Nephron (organoid): ENCODE measurements at regions not wholly inside any gene's neighbourhood (a gene's known extent, or its start where the extent isn't known, plus 50 kb on each side); places are given as distances from the start of the nearest gene placed in this dataset.

Source experiments
- H3K27ac Mint-ChIP-seq, 3 experiments: 2 replicates each; pipeline ENCODE4 v1.8.0; 2020; ENCODE audit warnings: mixed read lengths in 3 of 3, mild to moderate bottlenecking in 2 of 3, moderate library complexity in 1 of 3
- H3K27me3 Mint-ChIP-seq: 2 replicates; pipeline ENCODE4 v1.8.0; 2021; ENCODE audit warnings: low read depth, mild to moderate bottlenecking, moderate library complexity, mixed read lengths
- H3K36me3 Mint-ChIP-seq: 2 replicates; pipeline ENCODE4 v1.8.0; 2020; ENCODE audit warnings: low read depth, mixed read lengths
- H3K4me1 Mint-ChIP-seq: 2 replicates; pipeline ENCODE4 v1.8.0; 2020; ENCODE audit warnings: mixed read lengths
- H3K4me3 Mint-ChIP-seq, 3 experiments: 2 replicates each; pipeline ENCODE4 v1.8.0; 2020; ENCODE audit warnings: mild to moderate bottlenecking in 3 of 3, mixed read lengths in 3 of 3, moderate library complexity in 2 of 3
- H3K9me3 Mint-ChIP-seq: 2 replicates; pipeline ENCODE4 v1.8.0; 2020; ENCODE audit warnings: mixed read lengths
- CTCF ChIP-seq, 3 experiments: fragments of 200-600 bp; sonication (generic); IDR thresholded peaks; one replicate each; pipeline ENCODE4 v1.5.0; 2021; ENCODE audit warnings: antibody characterized with exemption in 3 of 3; ENCODE audit not compliant: unreplicated experiment in 3 of 3

GRCh38 chr15:70354346-70354905 lies 256.7 kb upstream of the TLE3 start:
- no peak overlapping the region for H3K4me3 Mint-ChIP-seq
- no peak overlapping the region for H3K27ac Mint-ChIP-seq
- H3K27me3 Mint-ChIP-seq, result peaks cover 71% of the 10 kb centered on the region
- H3K4me1 Mint-ChIP-seq, result peaks cover 20% of the 10 kb centered on the region
- no peak for TF ChIP-seq CTCF (IDR thresholded peaks at IDR 0.05; ENCODE audit: unreplicated experiment in 3 of 3)
- no peaks in the 10 kb centered on the region for H3K36me3 Mint-ChIP-seq
- no peaks in the 10 kb centered on the region for H3K9me3 Mint-ChIP-seq

- H3K4me3 Mint-ChIP-seq, result no peak overlapping the region
- no peaks in the 10 kb centered on the region for H3K9me3 Mint-ChIP-seq
- no peak for TF ChIP-seq CTCF (IDR thresholded peaks at IDR 0.05; ENCODE audit: unreplicated experiment in 3 of 3)
- no peak overlapping the region for H3K27ac Mint-ChIP-seq
- H3K27me3 Mint-ChIP-seq, result peaks cover 74% of the 10 kb centered on the region
- H3K36me3 Mint-ChIP-seq, result no peaks in the 10 kb centered on the region
- H3K4me1 Mint-ChIP-seq, result peaks cover 20% of the 10 kb centered on the region
Measured at GRCh38 chr15:70353606-70354345, 256.1 kb upstream of the TLE3 start.

DNA sequence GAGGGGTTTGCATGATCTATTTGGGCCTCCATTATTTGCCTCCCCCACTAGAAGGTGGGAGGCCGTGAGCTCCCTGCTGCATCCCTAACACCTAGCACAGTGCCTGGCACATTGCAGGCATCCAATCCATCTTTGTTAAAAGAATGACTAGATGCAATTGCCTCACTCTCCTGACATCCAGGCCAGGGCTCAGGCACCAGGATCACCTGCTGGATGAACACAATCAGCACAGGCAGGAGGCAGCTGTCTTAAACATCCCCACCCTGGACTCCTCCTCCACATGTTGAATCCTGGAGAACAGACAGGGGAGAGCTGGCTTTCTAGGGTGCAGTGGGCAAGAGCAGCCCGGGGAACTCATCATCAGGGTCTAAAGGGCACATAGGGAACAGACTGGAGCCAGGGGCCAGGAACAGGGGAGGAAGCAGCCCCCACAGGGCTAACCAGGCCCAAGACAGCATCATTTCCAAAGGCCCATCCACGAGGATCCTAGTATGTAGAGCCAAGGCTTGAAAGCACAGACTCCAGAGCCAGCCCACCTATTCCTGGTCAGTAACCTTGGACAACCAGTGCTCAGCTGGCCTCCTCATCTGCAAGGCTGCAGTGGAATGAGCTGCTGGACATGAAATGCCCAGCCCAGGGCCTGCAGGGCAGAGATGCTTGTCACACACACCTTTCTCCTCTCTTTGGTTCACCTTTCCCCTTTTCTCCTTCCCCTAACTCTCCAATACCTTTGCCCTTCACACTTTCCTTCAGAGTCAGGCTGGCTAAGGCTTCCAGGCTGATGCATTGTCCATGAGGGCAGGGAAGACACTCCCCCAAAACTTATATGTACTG lies 254.4 kb upstream of the TLE3 start:
- no peak for TF ChIP-seq CTCF (IDR thresholded peaks at IDR 0.05; ENCODE audit: unreplicated experiment in 3 of 3)
- H3K4me1 Mint-ChIP-seq, result peaks cover 27% of the 10 kb centered on the region
- no peak overlapping the region for H3K4me3 Mint-ChIP-seq
- peak overlapping the region in 1 of 3 experiments; percentile 35 for H3K27ac Mint-ChIP-seq
- H3K9me3 Mint-ChIP-seq, result no peaks in the 10 kb centered on the region
- H3K27me3 Mint-ChIP-seq, result peaks cover 66% of the 10 kb centered on the region
- no peaks in the 10 kb centered on the region for H3K36me3 Mint-ChIP-seq

DNA sequence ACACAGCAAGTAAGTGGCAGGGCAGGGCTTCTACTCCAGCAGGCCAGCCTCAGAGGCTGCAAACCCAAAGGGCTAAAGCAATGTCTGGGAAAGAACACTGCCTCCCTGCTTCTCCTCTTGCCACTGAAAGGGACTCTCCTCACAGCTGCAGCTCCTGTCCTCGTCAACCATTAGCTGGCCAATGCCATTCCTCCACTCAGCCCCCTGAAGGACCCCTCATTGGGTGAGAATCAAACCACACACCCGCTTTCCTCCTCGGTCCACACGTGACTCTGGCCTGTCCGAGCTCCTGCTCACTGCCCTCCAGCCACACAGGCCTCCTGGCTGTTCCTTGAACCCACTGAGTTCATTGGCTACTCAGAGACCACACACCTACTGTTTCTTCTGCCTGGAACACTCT lies 253.7 kb upstream of the TLE3 start:
- Mint-ChIP-seq H3K9me3 (no peaks in the 10 kb centered on the region), H3K4me3 (no peak overlapping the region), H3K4me1 (peaks cover 22% of the 10 kb centered on the region), H3K27me3 (peaks cover 59% of the 10 kb centered on the region), H3K27ac (no peak overlapping the region), H3K36me3 (no peaks in the 10 kb centered on the region)
- no peak for TF ChIP-seq CTCF (IDR thresholded peaks at IDR 0.05; ENCODE audit: unreplicated experiment in 3 of 3)

GRCh38 chr15:70348581-70349344 lies 251.0 kb upstream of the TLE3 start:
- no peak for TF ChIP-seq CTCF (IDR thresholded peaks at IDR 0.05; ENCODE audit: unreplicated experiment in 3 of 3)
- peak overlapping the region in 1 of 3 experiments; percentile 44 for H3K27ac Mint-ChIP-seq

More at GRCh38 chr15:70348581-70349344, 251.0 kb upstream of the TLE3 start:
- Mint-ChIP-seq H3K4me3 (no peak overlapping the region), H3K27me3 (peaks cover 53% of the 10 kb centered on the region), H3K36me3 (no peaks in the 10 kb centered on the region), H3K4me1 (peaks cover 20% of the 10 kb centered on the region), H3K9me3 (no peaks in the 10 kb centered on the region)
